Hematopoietic multipotent progenitor cell treated with erythropoietin and hydrocortisone succinate and interleukin-3 and kit ligand, for 6 days (in vitro differentiated cells): ENCODE measurements at regions not wholly inside any gene's neighbourhood (a gene's known extent, or its start where the extent isn't known, plus 50 kb on each side); places are given as distances from the start of the nearest gene placed in this dataset.
A peak's percentile ranks its signal among the peaks of the same experiment; 100 is the strongest.
"Not testable (repeated sequence)": the region's sequence is repeated elsewhere in the genome, so short reads cannot be mapped to it uniquely, and the experiment has no call there.

Experiments used
- DNase-seq: peaks from one replicate; pipeline ENCODE4 v3.0.0-alpha.2; 2015

- DNase-seq, result no peak
Measured at GRCh38 chr7:52247518-52247917, 787.9 kb upstream of the POM121L12 start.

DNA sequence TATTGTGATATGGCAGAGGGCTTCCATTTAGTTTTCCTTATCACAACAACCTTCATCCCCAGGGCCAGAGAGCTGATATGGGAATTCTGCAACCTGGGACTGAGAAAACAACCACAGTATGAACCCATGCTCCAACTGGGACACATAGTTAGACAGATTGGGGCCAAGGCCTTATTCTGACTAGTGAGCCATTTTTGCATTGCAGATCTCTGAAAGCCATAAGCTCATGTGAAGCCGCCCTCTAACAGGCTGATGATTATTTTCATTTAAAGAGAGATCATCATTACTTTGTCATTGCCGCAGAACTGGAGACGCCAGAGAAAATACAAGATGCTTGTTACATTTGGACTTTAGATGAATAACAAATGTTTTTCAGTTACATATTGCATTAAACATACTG lies 791.7 kb upstream of the POM121L12 start:
- no peak for DNase-seq

DNA sequence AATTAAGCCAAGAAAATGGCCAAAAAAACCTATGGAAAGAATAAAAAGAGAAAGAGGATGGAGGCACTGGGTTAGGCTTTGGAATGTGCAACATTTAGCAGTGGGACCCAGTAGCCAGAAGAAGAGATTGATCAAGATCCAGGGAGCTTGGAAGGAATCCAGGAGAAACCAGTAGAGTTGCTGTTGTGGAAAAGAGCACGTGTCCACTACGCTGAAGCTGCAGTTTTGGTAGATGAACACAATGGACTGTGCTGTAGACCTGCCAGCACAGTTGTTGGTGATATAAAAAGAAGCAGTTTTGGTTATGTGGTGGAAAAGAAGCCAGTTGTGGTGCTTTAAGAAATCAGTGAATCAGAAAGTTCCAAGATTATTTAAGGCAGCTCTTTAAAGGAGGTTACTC lies 802.2 kb upstream of the POM121L12 start:
- no peak for DNase-seq

- no peak for DNase-seq
Measured at GRCh38 chr7:52211930-52212329, 823.5 kb upstream of the POM121L12 start.

- DNase-seq, result no peak
Measured at GRCh38 chr7:52209614-52210013, 825.8 kb upstream of the POM121L12 start.

DNA sequence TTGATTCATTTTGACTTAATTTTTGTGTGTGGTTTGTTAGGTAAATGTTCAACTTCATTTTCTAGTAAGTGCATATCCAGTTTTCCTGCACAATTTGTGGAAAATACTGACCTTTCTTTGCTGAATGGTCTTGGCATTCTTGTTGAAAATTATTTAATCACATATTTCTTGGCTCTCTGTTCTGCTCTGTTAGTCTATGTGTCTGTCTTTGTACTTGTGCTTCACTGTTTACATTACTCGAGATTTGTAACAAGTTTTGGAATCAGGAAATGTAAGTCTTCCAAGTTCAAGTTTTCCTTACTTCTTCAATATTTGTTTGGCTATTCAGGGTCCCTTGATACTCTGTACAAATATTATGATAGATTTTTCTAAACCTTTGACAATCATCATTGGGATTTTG lies 838.2 kb upstream of the POM121L12 start:
- no peak for DNase-seq

GRCh38 chr7:52195664-52196063 lies 839.8 kb upstream of the POM121L12 start:
- no peak for DNase-seq

DNA sequence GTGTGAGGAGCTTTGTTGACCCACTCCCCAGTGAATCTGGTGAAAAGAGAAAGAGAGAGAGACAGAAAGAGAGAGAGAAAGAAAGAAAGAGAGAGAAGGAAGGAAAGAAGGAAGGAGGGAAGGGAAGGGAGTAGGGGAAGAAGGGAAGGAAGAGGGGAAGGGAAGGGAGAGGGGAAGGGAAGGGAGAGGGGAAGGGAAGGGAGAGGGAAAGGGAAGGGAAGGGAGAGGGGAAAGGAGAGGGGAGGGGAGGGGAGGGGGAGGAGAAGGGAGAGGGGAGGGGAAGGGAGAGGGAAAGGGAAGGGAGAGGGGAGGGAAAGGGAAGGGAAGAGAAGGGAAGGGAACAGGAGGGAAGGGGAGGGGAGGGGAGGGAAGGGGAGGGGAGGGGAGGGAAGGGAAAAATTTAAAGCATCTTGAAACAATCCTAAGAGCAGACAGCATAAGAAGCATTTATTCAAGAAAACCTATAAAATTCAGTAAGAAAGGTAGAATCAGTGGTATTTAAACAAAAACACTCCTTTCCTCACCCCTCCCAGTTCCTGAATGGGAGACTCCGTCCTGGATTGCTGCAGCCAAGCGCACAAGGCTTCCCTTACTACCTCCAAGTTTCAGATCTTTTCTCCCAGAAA lies 846.2 kb upstream of the POM121L12 start:
- DNase-seq, result no peak

DNA sequence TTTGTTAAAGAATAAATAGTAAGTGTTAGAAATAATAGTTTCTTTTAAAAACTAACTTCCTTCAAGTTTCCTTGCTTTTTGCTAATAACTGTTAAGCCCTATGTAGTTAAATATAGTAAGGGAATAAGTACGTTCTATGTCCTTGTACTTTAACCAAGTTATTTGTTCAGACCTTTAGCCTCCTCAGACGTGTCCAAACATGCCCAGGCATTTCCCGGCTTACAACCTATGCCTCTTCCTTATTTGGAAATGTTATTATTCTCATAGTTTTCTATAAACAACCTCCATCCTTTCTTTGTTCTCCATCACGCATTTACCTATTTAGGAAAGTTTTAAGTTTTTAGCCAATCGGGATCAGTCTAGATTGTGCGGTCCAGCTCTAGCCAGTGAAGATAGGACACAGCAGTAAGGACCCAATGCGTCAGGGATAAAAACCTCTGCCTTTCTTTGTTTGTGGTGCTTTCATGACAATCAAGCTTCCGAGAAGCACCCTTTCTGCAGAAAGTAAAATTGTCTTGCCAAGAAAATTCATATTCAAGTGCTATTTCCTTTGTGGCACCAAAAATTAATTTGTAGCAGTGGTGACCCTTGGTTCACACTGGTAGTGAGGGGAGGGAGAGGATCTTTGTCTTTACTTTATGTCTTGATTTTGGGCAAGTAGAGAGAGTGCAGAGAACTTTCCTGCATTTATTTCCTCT lies 851.3 kb upstream of the POM121L12 start:
- DNase-seq, result no peak

GRCh38 chr7:52179934-52180333 lies 855.5 kb upstream of the POM121L12 start:
- DNase-seq, result no peak

- DNase-seq, result peak; percentile 3
Measured at GRCh38 chr7:52168085-52168484, 851.5 kb upstream of the COBL start.

GRCh38 chr7:52163311-52163710 lies 846.7 kb upstream of the COBL start:
- no peak for DNase-seq

DNA sequence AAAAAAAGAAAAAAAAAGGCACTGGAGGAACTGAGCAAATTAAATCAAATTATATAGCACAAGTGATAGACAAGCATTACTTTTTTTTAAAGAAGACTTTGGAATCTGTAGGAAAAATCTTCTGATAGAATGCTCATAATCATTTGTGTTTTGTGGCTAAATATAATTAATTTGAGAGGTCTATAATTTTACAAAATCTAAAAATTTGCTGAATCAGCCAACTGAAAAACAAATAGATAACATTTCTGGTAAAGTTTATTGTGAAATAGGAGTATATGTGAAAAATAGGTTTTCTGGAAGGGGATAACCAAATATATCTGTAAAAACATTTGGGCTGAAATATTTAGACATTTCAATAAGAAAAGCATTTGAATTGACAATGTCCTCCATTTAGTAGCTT lies 844.9 kb upstream of the COBL start:
- no peak for DNase-seq

DNA sequence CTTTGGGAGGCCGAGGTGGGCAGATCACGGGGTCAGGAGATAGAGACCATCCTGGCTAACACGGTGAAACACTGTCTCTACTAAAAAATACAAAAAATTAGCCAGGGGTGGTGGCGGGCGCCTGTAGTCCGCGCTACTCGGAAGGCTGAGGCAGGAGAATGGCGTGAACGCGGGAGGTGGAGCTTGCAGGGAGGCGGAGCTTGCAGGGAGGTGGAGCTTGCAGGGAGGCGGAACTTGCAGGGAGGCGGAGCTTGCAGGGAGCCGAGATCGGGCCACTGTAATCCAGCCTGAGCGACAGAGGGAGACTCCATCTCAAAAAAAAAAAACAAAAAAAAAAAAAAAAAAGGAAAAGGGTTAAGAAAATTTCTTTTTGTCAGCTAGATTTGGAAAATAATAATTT lies 842.8 kb upstream of the COBL start:
- not testable (repeated sequence) for DNase-seq

DNA sequence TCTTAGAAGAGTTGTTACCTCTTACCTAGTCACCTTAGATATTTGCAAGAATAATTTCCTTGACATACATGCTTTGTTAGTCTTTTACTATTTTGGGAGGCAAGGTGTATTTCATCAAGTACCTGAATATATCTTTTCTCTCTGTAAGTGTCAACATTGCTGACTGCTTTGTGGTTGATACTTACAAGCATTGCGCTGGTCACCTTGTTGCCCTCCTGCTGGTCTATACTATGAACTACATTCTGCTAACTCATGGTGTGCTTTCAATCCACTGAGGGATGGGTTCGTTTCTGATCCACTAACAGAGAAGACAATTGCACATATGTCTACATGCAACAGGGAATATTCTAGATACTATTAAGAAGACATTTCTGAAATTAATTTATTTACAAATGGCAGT lies 837.8 kb upstream of the COBL start:
- no peak for DNase-seq

- DNase-seq, result no peak
Measured at GRCh38 chr7:52151559-52151958, 835.0 kb upstream of the COBL start.

DNA sequence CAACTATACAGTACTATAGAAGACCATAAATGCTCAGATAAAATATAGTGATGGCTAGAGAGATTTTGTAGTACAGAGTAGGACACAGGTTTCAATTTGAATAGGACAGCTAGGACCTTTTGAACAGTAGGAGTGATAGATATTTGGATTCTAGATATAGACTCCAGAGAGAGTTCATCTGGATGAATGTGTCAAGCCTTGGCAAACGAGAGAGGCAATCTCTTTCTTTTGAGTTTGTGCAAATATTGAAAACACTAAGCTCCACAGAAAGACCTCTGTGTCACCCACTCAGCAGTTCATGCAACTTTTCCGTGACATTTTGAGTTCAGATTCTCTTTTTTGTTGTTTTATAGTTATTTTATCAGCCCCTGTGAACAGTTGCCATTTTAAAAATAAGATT lies 834.3 kb upstream of the COBL start:
- no peak for DNase-seq

GRCh38 chr7:52146871-52147634 lies 830.4 kb upstream of the COBL start:
- DNase-seq, result no peak

DNA sequence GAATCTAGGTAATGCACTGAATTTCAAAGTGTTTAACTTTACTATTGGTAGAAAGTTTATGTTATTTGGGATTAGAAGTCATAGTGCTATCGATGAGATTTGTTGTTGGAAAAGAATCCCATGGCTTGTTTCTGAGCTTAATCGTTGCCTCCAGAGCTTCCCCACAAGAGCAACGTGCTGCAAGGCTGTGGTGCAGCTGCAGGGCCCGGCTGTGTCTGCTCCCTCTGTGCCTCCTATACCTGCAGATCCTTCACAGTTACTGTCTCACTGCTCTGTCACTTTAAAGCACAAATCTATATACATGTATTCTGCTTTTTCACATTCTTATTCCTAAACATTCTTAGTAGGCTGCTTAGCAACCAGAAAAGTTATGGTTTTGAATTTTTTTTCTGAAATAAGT lies 826.6 kb upstream of the COBL start:
- DNase-seq, result no peak

DNA sequence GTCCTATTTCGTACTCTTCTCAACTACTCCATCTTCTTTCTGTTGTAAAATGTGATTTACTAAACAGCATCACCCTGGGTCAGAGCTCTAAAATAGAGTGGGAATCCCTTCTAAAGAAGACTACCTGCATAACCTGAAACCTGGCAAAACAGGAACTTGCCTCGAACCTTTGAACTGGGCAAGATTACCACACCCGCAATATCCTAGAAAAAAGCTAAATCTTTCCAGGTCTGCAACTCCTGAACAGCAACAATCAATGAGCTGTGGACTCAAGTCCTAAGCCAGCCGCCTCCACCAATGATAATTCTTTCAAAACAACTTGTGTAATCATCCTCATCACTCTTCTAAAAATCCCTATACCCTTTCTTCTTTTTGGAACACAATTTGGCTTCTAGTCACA lies 824.2 kb upstream of the COBL start:
- DNase-seq, result no peak

GRCh38 chr7:52135403-52135802 lies 818.8 kb upstream of the COBL start:
- DNase-seq, result no peak

GRCh38 chr7:52129278-52129677 lies 812.7 kb upstream of the COBL start:
- no peak for DNase-seq

DNA sequence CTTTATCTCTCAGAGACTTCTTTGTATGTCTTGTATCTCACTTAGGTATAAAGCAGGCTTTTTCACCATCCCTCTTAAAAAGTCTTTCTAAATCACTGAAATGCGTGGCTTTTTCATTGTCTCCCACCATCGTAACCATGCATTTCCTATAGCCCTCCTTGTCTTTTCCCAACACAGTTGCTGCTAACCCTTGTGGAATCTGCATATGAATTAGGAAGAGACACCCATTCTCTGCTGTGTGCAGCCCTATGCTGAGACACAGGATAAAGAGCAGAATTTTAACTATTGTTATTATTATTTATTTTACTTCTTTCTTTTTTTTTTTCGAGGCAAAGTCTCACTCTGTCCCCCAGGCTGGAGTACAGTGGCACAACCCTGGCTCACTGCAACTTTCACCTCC lies 804.3 kb upstream of the COBL start:
- no peak for DNase-seq

- DNase-seq, result no peak
Measured at GRCh38 chr7:52119537-52119936, 802.9 kb upstream of the COBL start.
